NCI-H2196 treated with DMSO at 0.1 percent for 48 hours (cell line): ENCODE measurements at regions not wholly inside any gene's neighbourhood (a gene's known extent, or its start where the extent isn't known, plus 50 kb on each side); places are given as distances from the start of the nearest gene placed in this dataset.
A peak's percentile ranks its signal among the peaks of the same experiment; 100 is the strongest.

ENCODE experiments used
- DNase-seq: peaks from one replicate; lab custom pipeline; 2025; ENCODE audit not compliant: unreplicated experiment; lab: John Stamatoyannopoulos, UW

GRCh38 chr1:227451057-227451456 is 112.3 kb upstream of the ZNF678 start:
- DNase-seq = no peak

GRCh38 chr1:227450489-227450888 is 112.9 kb upstream of the ZNF678 start:
- DNase-seq = no peak

- no peak for DNase-seq
These were observed 113.5 kb upstream of the ZNF678 start for GRCh38 chr1:227449741-227450441.

DNA sequence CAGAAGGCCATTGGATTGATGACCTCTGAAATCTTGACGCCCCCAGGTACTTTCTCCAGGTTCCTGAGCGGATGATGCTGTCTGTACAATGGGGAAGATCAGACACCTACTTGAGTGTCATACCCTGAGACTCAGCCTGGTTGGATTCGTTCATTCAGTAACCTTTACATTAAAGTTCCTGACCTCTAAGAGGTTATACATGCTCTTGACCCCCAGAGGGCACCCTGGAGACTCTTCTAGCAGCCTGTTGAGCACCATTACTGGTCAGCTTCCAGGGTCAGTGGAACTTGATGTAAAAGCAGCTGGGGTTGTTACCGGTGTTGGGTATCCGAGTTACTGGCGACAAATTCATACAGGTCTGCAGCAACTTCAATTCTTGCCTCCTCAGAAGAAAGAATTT is 114.3 kb upstream of the ZNF678 start:
- DNase-seq = no peak

- DNase-seq = no peak
These were observed 115.8 kb upstream of the ZNF678 start for GRCh38 chr1:227447531-227447990.

DNA sequence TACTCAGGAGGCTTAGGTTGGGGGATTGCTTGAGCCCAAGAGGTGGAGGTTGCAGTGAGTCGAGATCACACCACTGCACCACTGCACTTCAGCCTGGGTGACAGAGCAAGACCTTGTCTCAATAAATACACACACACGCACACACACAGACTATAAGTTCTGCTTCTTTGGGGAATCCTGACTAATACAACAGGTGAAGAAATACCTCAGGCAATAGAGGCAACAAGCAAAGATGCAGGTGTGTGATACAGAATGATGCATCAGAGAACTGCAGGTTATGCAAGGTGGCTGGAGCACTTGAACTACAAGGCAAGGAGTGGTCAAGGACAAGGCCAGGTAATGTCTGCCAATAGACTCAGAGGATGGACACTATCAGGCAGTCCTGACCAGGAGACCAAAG is 117.6 kb upstream of the ZNF678 start:
- DNase-seq = no peak

DNA sequence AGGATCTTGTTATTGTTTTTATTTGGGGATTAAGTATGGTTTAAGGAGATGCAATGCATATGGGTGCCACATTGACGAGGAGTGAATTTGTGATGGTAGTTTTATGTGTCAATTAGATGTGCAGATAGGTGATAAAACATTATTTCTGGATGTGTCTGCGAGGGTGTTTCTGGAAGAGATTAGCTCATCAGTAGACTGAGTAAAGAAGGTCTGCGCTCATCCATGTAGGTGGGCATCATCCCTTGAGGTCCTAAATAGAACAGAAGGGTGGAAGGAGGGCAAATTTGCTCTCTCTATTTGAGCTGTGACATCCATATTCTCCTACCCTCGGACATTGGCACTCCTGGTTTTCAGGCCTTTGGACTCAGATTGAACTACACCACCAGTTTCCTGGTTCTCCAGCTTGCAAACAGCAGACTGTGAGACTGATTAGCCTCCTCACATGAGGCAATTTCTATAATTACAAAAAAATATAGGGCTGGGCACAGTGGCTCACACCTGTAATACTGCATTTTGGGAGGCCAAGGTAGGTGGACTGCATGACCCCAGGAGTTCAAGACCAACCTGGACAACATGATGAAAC is 118.2 kb upstream of the ZNF678 start:
- DNase-seq = no peak

DNA sequence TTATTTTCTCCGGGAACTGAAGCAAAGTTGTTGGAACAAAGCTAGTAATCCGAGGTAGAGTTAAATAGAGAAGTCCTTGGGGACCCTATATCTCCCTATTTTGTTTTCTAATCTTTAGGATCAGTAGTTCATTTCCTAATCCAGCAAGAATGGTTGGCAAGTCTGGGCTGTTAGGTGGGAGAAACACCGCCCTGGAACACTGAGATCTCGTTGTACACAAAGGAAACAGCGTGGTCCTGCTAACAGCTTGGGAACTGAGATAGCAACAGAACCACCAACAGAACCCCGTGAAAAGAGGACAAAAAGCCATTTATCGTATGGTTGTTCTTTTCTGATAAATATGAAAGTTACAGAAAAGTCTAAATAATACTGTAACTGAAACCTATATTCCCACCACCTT is 121.9 kb upstream of the CDC42BPA start:
- no peak for DNase-seq

GRCh38 chr1:227437495-227438008 is 119.3 kb upstream of the CDC42BPA start:
- peak; percentile 30 for DNase-seq

DNA sequence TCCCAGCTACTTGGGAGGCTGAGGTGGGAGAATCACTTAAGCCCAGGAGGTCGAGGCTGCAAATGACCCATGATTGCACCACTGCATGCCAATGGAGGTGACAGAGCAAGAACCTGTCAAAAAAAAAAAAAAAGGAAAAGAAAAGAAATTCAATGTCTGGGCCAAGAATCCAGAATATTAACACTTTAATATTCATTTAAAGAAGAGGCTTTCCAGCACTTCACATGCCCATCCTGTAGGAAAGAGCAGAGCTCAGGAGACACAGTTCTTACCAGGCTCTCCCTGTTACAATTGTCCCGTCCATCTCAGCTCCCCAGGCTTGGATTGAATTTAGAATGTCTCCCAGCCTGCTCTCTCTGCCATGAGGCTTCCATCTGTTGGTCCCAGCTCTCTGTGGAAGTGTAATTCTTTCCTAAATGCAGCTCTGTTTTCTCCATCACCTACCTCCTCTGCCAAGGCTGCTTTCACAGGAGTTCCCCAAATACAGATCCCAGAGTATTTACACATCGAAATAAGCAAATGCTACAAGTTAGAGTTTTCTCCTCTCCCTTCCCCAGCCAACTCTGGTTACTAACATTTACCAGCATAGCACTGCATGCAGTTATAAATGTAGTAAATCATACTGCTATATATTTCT is 116.6 kb upstream of the CDC42BPA start:
- no peak for DNase-seq

DNA sequence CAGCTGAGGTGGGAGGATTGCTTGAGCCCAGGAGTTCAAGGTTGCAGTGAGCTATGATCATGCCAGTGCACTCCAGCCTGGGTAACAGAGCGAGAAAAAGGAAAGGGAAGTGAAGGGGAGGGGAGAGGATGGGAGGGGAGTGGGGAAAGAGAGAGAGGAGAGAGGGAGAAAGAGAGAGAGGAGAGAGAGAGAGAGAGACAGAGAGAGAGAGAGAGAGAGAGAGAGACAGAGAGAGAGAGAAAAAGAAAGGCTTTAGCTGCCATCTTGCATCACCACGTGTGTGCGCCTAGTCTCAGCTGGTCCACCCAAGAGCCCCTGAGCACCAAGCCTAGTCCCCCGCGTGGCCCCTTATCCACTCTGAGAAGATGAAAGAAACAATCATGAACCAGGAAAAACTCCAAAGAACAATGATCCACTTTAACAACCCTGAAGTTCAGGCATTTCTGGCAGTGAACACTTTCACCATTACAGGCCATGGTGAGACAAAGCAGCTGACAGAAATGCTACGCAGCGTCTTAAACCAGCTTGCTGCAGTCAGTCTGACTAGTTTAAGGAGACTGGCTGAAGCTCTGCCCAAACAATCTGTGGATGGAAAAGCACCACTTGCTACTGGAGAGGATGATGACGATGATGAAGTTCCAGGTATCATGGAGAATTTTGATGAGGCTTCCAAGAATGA is 115.5 kb upstream of the CDC42BPA start:
- no peak for DNase-seq

GRCh38 chr1:227432981-227433380 is 114.7 kb upstream of the CDC42BPA start:
- DNase-seq = no peak

GRCh38 chr1:227432181-227432535 is 113.9 kb upstream of the CDC42BPA start:
- no peak for DNase-seq

DNA sequence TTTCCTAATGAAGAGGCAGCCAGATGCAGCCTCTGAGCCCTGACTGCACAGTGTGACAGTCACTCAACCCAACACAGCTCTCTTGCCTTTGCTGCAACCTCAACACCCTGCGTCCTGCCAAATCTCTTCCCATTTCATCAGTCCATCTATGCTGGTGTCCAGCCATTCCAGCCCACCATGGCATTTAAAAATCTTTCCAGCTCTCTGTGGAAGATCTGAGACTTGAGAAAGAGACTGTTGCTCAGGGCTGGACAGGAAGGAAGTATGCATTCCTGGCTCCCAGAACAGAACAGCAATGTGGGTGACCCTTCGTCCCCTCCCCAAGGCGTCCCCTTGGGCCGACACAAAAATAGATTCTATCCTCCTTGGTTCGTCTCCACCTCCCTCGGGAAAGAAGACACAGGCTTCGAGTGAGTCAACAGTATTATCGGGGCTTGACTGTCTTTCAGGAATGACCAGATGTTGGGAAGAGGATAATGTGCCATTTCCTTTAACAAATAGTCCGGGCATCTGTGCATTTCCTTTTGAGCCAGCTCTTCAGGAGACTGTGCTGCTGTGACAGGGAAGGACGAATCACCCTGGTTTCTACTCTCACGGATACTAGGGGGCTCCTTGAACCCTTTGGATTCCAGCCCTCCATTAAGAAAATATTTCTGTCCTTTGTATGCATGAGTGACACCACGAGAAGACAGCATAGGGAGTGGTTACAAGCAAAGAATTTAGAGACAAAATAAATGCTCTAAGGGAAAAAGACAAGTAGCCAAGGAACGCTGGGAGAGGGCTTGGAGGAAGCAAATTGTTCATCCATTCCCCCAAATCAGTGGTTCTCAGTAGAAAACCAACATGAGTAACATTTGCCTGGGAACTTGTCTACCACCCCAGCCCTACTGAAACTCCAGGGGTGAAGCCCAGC is 111.4 kb upstream of the CDC42BPA start:
- DNase-seq = no peak

DNA sequence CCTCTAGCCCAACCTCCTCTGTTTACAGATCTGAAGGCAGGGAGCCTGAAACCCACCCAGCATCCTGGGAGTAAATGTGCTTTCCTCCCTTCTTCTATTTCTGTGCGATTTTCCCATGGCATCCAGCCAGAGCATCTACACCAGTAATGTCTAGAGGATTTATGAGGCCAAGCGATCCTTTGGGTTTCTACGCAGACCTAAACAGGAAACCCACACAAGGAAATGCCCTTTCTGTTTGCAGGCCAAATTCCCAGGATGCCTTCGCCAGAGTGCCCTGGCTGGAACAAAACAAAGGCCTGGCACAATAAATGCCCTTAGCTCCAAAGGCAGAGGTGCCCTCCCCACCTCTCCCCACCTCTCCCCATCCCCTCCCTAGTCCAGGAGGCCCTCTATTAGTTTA is 110.5 kb upstream of the CDC42BPA start:
- DNase-seq = peak; percentile 59

DNA sequence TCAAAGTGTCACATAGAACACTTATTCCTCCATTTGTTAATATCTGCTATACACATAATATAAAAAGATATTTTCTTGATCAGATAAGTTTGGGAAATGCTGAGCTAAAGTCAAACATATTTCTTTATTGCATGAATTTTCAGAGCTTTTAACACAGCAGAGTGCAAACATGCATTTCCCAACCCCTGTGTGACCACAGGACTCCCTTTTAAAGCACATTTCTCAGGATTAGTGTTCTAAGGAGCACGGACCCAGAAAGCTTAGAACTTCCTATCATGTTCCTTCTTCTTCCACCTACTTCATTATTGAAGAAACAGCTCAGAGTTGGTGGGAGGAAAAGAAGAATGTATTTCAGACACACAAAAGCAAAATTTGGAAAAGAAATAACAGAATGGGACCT is 109.1 kb upstream of the CDC42BPA start:
- DNase-seq = no peak

- DNase-seq = no peak
These were observed 106.7 kb upstream of the CDC42BPA start for GRCh38 chr1:227424953-227425352.

- DNase-seq = no peak
These were observed 105.9 kb upstream of the CDC42BPA start for GRCh38 chr1:227424159-227424680.

DNA sequence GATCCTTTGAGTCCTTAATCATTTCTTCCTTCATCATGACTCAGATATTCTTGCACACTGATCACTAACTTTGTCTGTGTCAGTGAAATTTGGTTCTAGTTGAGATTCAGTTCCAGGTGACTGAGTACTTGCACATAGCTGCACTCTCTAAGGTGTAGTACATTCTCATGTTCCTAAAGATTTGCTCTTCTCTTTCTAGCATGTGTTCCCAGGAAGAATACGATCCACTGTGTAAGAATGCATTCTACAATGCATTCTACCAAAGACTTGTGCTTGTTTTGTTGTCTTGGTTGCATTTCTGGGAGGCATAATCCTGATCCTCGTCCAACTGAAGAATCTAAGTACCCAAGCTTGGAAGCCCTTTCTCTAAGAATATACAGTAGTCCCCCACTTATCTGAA is 104.3 kb upstream of the CDC42BPA start:
- DNase-seq = no peak

- no peak for DNase-seq
These were observed 101.9 kb upstream of the CDC42BPA start for GRCh38 chr1:227420147-227420546.
